Pancreas (tissue), 10 donors: ENCODE measurements at regions not wholly inside any gene's neighbourhood (a gene's known extent, or its start where the extent isn't known, plus 50 kb on each side); places are given as distances from the start of the nearest gene placed in this dataset.

Experiments used
- ATAC-seq, 4 donors: fragments of 200-7000 bp; cut with Tn5 transposase; one replicate each; pipeline versions ENCODE4 v1.8.0 to v1.9.1; 2020; ENCODE audit warnings: mild to moderate bottlenecking in 4 of 4, moderate library complexity in 4 of 4
- DNase-seq, 6 donors: peaks; one replicate each; pipeline ENCODE4 v3.0.0-alpha.2; 2020
- FAIRE-seq: peaks from 2 replicates; lab custom pipeline; 2012; peaks lifted over from hg19 to GRCh38; lab: Jason Lieb, UNC
- H3K27ac ChIP-seq, 4 donors: fragments of 200-600 bp; sonication (generic); 1 replicate in 3 of 4; 2 replicates in 1 of 4; pipeline versions ENCODE4 v1.5.0 to v1.8.0; 2020
- H3K27me3 ChIP-seq, 4 donors: fragments of 200-600 bp; one replicate each; pipeline ENCODE4 v1.8.0; 2021
- H3K36me3 ChIP-seq, 3 donors: fragments of 200-600 bp; sonication (generic) in 1 of 3; one replicate each; pipeline versions ENCODE4 v1.5.0 to v1.8.0; 2020 to 2021
- H3K4me1 ChIP-seq, 3 donors: fragments of 200-600 bp; one replicate each; pipeline ENCODE4 v1.8.0; 2021
- H3K4me3 ChIP-seq, 4 donors: fragments of 200-600 bp; sonication (generic) in 2 of 4; one replicate each; pipeline versions ENCODE4 v1.5.0 to v1.8.0; 2020 to 2021
- H3K9me3 ChIP-seq, 4 donors: fragments of 200-600 bp; one replicate each; pipeline ENCODE4 v1.8.0; 2021
- CTCF ChIP-seq, 4 donors: fragments of 200-600 bp; sonication (generic) in 3 of 4; IDR thresholded peaks; one replicate each; pipeline versions ENCODE4 v1.5.0 to v1.8.0; 2021; ENCODE audit warnings: antibody characterized with exemption in 4 of 4
- WGBS, 2 donors: extraction: QIAGEN DNeasy Blood & Tissue Kit; methylation state at CpG; one replicate each; pipeline ENCODE4 v1.1.7; 2013; 5-methylcytosine and 5-hydroxymethylcytosine counted together
- intact Hi-C, 3 donors: fragments of 100-400 bp; cut with DNase I; formaldehyde crosslinking; loops; one replicate each; pipeline versions ENCODE4 v1.11.1 to v1.14.2; 2022
- donor health status: healthy with polysubstance abuse.
- donor health status: DM: no; HTN: no; CAD: no; lungs with moderate emphysema.
- donor health status: DM: no; HTN: no; CAD: no.
- donor health status: control.
- donor health status: control.
- donor health status: Bipolar disorder and iron deficiency.
- donor health status: DM: yes; HTN: yes; CAD: no.
- donor health status: DM: no; HTN: no; CAD: no.
- donor health status: DM: no; HTN: no; CAD: no.
- donor health status: DM: yes; HTN: yes; CAD: no.

GRCh38 chr21:17949421-17949820, 130.3 kb upstream of the C21orf91 start:
- H3K4me1 ChIP-seq: no peaks in the 10 kb centered on the region
- FAIRE-seq: no peak

GRCh38 chr21:17947531-17947930, 128.4 kb upstream of the C21orf91 start:
- Histone ChIP-seq H3K4me3 (no peak overlapping the region), H3K27me3 (no peaks in the 10 kb centered on the region), H3K36me3 (no peaks in the 10 kb centered on the region), H3K9me3 (no peaks in the 10 kb centered on the region), H3K4me1 (no peaks in the 10 kb centered on the region), H3K27ac (no peak overlapping the region)
- intact Hi-C loops: no loop called here
- no peak for FAIRE-seq
- no peak for ATAC-seq
- 41 to 49% methylated on average over 2 of the region's 2 CpGs for WGBS, 2 donors
- DNase-seq: no peak
- TF ChIP-seq CTCF (IDR thresholded peaks at IDR 0.05): no peak

More at GRCh38 chr21:17949421-17949820, 130.3 kb upstream of the C21orf91 start:
- no peak overlapping the region for H3K4me3 ChIP-seq
- intact Hi-C loops: no loop called here
- ATAC-seq (no peak), DNase-seq (no peak)
- no peaks in the 10 kb centered on the region for H3K27me3 ChIP-seq
- no peaks in the 10 kb centered on the region for H3K36me3 ChIP-seq
- no peaks in the 10 kb centered on the region for H3K9me3 ChIP-seq
- H3K27ac ChIP-seq: no peak overlapping the region
- no peak for TF ChIP-seq CTCF (IDR thresholded peaks at IDR 0.05)

GRCh38 chr21:17931080-17931479, 111.9 kb upstream of the C21orf91 start:
- Histone ChIP-seq H3K27me3 (no peaks in the 10 kb centered on the region), H3K9me3 (no peaks in the 10 kb centered on the region), H3K36me3 (no peaks in the 10 kb centered on the region), H3K4me3 (no peak overlapping the region), H3K4me1 (no peaks in the 10 kb centered on the region), H3K27ac (no peak overlapping the region)
- ATAC-seq: no peak
- DNase-seq: no peak
- 84 to 87% methylated on average over 4 of the region's 4 CpGs for WGBS, 2 donors
- no peak for FAIRE-seq
- intact Hi-C loops: no loop called here
- peak in 1 of 4 donors; percentile 8 for TF ChIP-seq CTCF (IDR thresholded peaks at IDR 0.05)

- WGBS, 2 donors: 61 to 94% methylated on average over 1 of the region's 1 CpG
- ATAC-seq (peak in 1 of 4 donors; percentile 18), DNase-seq (no peak), FAIRE-seq (no peak)
- Histone ChIP-seq H3K4me3 (no peak overlapping the region), H3K9me3 (no peaks in the 10 kb centered on the region), H3K4me1 (no peaks in the 10 kb centered on the region), H3K36me3 (no peaks in the 10 kb centered on the region), H3K27me3 (no peaks in the 10 kb centered on the region), H3K27ac (no peak overlapping the region)
- no peak for TF ChIP-seq CTCF (IDR thresholded peaks at IDR 0.05)
- intact Hi-C loops: no loop called here
These were observed 110.9 kb upstream of the C21orf91 start for GRCh38 chr21:17930093-17930492.

- ATAC-seq (no peak), FAIRE-seq (no peak), DNase-seq (no peak)
- Histone ChIP-seq H3K27ac (no peak overlapping the region), H3K36me3 (no peaks in the 10 kb centered on the region), H3K27me3 (no peaks in the 10 kb centered on the region), H3K4me3 (no peak overlapping the region), H3K4me1 (no peaks in the 10 kb centered on the region), H3K9me3 (no peaks in the 10 kb centered on the region)
- intact Hi-C loops: loop anchor here in 1 of 3 donors (10.0 kb wide), 1 partner anchor 245 kb away; no protein-coding TSS in a partner anchor
- TF ChIP-seq CTCF (IDR thresholded peaks at IDR 0.05): no peak
- 71 to 72% methylated on average over 7 of the region's 7 CpGs for WGBS, 2 donors
These were observed 110.4 kb upstream of the C21orf91 start for GRCh38 chr21:17929510-17929909.
